SW480 (cell line): ENCODE measurements at regions not wholly inside any gene's neighbourhood (a gene's known extent, or its start where the extent isn't known, plus 50 kb on each side); places are given as distances from the start of the nearest gene placed in this dataset.

Experiments
- DNase-seq: peaks from one replicate; pipeline ENCODE4 v3.0.0-alpha.2; 2016; ENCODE audit warnings: low spot score

- DNase-seq = no peak
Measured at GRCh38 chr4:56086073-56086541, 137.4 kb downstream of the CEP135 start.

GRCh38 chr4:56085275-56085674 is 136.5 kb downstream of the CEP135 start:
- DNase-seq = no peak

GRCh38 chr4:56084851-56085250 is 136.1 kb downstream of the CEP135 start:
- no peak for DNase-seq
